ENCODE measurements at regions not wholly inside any gene's neighbourhood (a gene's known extent, or its start where the extent isn't known, plus 50 kb on each side); places are given as distances from the start of the nearest gene placed in this dataset.

- no peak for TF ChIP-seq ZNF462 (CRISPR knock-in tag; IDR thresholded peaks at IDR 0.05)
- TF ChIP-seq JUNB (IDR thresholded peaks at IDR 0.05; ENCODE audit: unreplicated experiment): no peak
- no peak for TF ChIP-seq EZH2 (IDR thresholded peaks at IDR 0.05; ENCODE audit: low read depth, unreplicated experiment)
- TF ChIP-seq CREB1 (CRISPR knock-in tag; IDR thresholded peaks at IDR 0.05; ENCODE audit: low read depth): no peak
- no peak for TF ChIP-seq STAT1 (IDR thresholded peaks at IDR 0.05; ENCODE audit: unreplicated experiment)
- TF ChIP-seq NANOG (IDR thresholded peaks at IDR 0.05; ENCODE audit: borderline replicate concordance): no peak
- TF ChIP-seq POLR2AphosphoS5 (IDR thresholded peaks at IDR 0.05; ENCODE audit: low read depth): no peak
- no peak for TF ChIP-seq CTCF (conservative IDR thresholded peaks at IDR 0.05; ENCODE audit: low read depth in 2 of 2)
Measured at GRCh38 chr10:130899856-130900255, 411.7 kb downstream of the TCERG1L start (continued).

Data from GM23338 (cell line).